ENCODE measurements at regions not wholly inside any gene's neighbourhood (a gene's known extent, or its start where the extent isn't known, plus 50 kb on each side); places are given as distances from the start of the nearest gene placed in this dataset.
"Not testable (repeated sequence)": the region's sequence is repeated elsewhere in the genome, so short reads cannot be mapped to it uniquely, and the experiment has no call there.

DNA sequence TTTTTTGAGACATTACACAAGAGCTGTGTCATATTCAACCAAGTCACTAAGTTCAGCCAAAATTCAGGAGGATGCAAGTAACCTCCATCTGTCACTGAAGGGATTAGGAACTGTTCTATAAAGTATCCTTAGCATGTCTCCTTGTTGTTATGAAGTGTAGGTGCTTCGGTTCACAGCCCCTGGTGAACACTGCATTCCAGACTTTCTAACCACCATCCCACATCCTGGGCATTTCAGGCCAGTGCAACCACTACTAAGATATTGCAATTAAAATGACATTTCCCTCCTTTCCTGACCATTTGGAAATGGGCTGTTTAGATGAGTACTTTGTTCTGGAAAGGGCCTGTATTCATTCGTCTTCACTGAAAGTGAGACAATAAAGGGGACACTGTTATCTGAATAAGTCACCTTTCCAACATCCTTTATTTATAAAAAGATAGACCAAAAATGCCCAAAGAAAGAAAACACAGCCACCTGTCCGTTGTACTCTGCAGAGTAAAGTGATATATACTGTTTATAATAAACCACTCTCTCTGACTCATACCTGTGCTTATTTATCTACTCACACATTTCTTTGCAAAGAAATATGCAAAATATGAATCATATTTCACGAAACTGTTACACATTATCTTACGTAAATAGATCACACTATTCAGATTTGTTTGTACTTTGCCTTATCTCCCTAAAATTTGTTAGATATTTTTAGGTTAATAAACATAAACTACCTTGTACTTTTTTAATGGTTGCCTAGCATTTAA is 861.9 kb downstream of the CDH18 start:
- ATAC-seq = no peak
- H3K27ac Mint-ChIP-seq = no peak overlapping the region
- CTCF ChIA-PET = no interaction called here
- no peaks in the 10 kb centered on the region for H3K27me3 Mint-ChIP-seq
- H3K9me3 Mint-ChIP-seq = peaks cover 8% of the 10 kb centered on the region
- TF ChIP-seq, protein P1, sequence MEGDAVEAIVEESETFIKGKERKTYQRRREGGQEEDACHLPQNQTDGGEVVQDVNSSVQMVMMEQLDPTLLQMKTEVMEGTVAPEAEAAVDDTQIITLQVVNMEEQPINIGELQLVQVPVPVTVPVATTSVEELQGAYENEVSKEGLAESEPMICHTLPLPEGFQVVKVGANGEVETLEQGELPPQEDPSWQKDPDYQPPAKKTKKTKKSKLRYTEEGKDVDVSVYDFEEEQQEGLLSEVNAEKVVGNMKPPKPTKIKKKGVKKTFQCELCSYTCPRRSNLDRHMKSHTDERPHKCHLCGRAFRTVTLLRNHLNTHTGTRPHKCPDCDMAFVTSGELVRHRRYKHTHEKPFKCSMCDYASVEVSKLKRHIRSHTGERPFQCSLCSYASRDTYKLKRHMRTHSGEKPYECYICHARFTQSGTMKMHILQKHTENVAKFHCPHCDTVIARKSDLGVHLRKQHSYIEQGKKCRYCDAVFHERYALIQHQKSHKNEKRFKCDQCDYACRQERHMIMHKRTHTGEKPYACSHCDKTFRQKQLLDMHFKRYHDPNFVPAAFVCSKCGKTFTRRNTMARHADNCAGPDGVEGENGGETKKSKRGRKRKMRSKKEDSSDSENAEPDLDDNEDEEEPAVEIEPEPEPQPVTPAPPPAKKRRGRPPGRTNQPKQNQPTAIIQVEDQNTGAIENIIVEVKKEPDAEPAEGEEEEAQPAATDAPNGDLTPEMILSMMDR (IDR thresholded peaks at IDR 0.05) = no peak
- intact Hi-C loops (cut with micrococcal nuclease) = no loop called here
- POLR2A ChIA-PET = no interaction called here
- H3K36me3 Mint-ChIP-seq (ENCODE audit: low read depth) = no peaks in the 10 kb centered on the region
- no peak for DNase-seq
- no peaks in the 10 kb centered on the region for H3K4me1 Mint-ChIP-seq (ENCODE audit: low read depth)
- H3K4me3 Mint-ChIP-seq = no peak overlapping the region

DNA sequence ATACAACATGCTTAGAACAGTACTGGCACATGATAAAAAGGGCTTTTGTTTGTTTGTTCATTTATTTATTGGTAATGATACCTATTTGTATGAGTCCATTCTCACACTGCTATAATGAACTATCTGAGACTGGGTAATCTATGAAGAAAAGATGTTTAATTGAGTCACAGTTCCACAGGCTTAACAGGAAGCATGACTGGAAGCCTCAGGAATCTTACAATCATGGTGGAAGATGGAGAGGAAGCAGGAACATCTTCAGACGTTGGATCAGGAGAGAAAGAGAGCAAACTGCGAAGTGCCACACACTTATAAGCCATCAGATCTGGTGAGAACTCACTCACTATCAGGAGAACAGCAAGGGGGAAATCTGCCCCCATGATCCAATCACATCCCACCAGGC is 847.7 kb downstream of the CDH18 start:
- TF ChIP-seq, protein P1 (IDR thresholded peaks at IDR 0.05) = no peak
- no peaks in the 10 kb centered on the region for H3K27me3 Mint-ChIP-seq
- no peak overlapping the region for H3K4me3 Mint-ChIP-seq
- DNase-seq = no peak
- no peaks in the 10 kb centered on the region for H3K4me1 Mint-ChIP-seq (ENCODE audit: low read depth)
- intact Hi-C loops (cut with micrococcal nuclease) = no loop called here
- POLR2A ChIA-PET = no interaction called here
- no peak overlapping the region for H3K27ac Mint-ChIP-seq
- CTCF ChIA-PET = no interaction called here
- H3K9me3 Mint-ChIP-seq = peaks cover 13% of the 10 kb centered on the region
- no peaks in the 10 kb centered on the region for H3K36me3 Mint-ChIP-seq (ENCODE audit: low read depth)
- ATAC-seq = no peak

DNA sequence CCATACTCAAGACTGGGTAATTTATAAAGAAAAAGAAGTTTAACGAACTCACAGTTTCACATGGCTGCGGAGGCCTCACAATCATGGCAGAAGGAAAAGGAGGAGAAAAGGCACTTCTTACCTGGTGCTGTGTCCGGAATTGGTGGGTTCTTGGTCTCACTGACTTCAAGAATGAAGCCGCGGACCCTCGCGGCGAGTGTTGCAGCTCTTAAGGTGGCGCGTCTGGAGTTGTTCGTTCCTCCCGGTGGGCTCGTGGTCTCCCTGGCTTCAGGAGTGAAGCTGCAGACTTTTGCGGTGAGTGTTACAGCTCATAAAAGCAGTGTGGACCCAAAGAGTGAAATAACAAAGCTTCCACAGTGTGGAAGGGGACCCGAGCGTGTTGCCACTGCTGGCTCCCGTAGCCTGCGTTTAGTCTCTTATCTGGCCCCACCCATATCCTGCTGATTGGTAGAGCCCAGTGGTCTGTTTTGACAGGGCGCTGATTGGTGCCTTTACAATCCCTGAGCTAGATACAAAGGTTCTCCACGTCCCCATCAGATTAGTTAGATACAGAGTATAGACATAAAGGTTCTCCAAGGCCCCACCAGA is 846.0 kb downstream of the CDH18 start:
- H3K4me1 Mint-ChIP-seq (ENCODE audit: low read depth); ATAC-seq; H3K36me3 Mint-ChIP-seq (ENCODE audit: low read depth); CTCF ChIA-PET; H3K9me3 Mint-ChIP-seq; H3K27ac Mint-ChIP-seq; DNase-seq; H3K27me3 Mint-ChIP-seq; intact Hi-C loops (cut with micrococcal nuclease); H3K4me3 Mint-ChIP-seq; POLR2A ChIA-PET: not testable (repeated sequence)

DNA sequence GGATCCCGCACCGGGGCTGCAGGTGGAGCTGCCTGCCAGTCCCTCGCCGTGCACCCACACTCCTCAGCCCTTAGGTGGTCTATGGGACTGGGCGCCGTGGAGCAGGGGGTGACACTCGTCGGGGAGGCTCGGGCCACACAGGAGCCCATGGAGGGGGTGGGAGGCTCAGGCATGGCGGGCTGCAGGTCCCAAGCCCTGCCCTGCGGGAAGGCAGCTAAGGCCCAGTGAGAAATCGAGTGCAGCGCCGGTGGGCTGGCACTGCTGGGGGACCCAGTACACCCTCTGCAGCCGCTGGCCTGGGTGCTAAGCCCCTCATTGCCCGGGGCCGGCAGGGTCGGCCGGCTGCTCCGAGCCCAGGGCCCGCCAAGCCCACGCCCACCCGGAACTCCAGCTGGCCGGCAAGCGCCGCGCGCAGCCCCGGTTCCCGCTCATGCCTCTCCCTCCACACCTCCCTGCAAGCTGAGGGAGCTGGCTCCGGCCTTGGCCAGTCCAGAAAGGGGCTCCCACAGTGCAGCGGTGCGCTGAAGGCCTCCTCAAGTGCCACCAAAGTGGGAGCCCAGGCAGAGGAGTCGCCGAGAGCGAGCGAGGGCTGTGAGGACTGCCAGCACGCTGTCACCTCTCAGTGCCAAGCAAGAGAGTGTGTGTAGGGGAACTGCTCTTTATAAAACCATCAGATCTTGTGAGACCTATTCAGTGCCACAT is 845.1 kb downstream of the CDH18 start:
- H3K4me1 Mint-ChIP-seq (ENCODE audit: low read depth); ATAC-seq; intact Hi-C loops (cut with micrococcal nuclease); H3K36me3 Mint-ChIP-seq (ENCODE audit: low read depth); H3K27ac Mint-ChIP-seq; CTCF ChIA-PET; H3K9me3 Mint-ChIP-seq; H3K27me3 Mint-ChIP-seq; POLR2A ChIA-PET; DNase-seq; H3K4me3 Mint-ChIP-seq: not testable (repeated sequence)

DNA sequence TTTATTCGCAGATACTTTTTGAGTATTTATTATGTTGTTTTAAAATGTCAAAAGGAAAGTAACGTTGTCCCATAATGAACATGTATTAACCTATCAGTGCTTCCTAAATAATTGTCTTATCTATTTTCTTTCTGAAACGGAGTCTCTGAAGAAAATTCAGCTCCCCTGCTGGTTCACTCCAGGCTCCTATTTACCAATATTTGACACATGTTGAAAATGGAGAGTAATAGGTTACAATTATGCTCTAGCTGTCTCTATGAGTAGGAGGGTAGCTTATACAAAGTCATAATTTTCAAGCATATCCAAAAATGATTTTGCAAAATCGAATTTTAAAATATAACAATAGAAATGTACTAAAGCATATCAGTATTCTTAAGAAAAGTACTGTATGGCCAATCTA is 844.1 kb downstream of the CDH18 start:
- TF ChIP-seq, protein P1 (IDR thresholded peaks at IDR 0.05) = no peak
- ChIA-PET CTCF (no interaction called here), POLR2A (no interaction called here)
- H3K36me3 Mint-ChIP-seq (ENCODE audit: low read depth) = no peaks in the 10 kb centered on the region
- no peak for DNase-seq
- H3K27ac Mint-ChIP-seq = no peak overlapping the region
- H3K27me3 Mint-ChIP-seq = no peaks in the 10 kb centered on the region
- intact Hi-C loops (cut with micrococcal nuclease) = no loop called here
- H3K9me3 Mint-ChIP-seq = peaks cover 12% of the 10 kb centered on the region
- H3K4me3 Mint-ChIP-seq = no peak overlapping the region
- H3K4me1 Mint-ChIP-seq (ENCODE audit: low read depth) = no peaks in the 10 kb centered on the region
- ATAC-seq = no peak

DNA sequence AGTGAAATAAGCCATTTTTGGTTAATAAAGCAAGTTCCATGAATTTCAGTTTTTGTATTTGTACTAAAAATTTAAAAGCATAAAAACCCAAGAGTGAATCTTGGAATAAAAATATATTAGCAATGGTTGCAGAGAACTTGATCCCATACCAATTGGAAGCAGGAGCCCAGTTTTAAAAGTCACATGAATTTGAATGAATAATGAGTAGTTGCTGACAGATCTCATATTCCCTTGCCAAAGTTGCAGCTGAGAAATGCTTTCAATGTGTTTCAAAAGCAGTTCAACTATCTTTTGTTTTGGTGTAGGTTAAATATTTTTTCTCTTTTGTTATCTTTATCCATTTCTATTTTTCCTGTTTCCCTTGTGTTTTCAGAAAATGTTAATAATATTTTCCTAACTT is 818.6 kb downstream of the CDH18 start:
- no peak for ATAC-seq
- DNase-seq = no peak
- Mint-ChIP-seq H3K4me3 (no peak overlapping the region), H3K36me3 (ENCODE audit: low read depth) (no peaks in the 10 kb centered on the region), H3K27ac (no peak overlapping the region), H3K9me3 (peaks cover 4% of the 10 kb centered on the region), H3K4me1 (ENCODE audit: low read depth) (no peaks in the 10 kb centered on the region), H3K27me3 (no peaks in the 10 kb centered on the region)
- CTCF ChIA-PET = no interaction called here
- intact Hi-C loops (cut with micrococcal nuclease) = no loop called here
- TF ChIP-seq, protein P1 (IDR thresholded peaks at IDR 0.05) = no peak
- POLR2A ChIA-PET = no interaction called here

Data from activated CD8-positive, alpha-beta T cell treated with anti-CD3 and anti-CD28 coated beads for 36 hours (primary cell).